ENCODE measurements at regions not wholly inside any gene's neighbourhood (a gene's known extent, or its start where the extent isn't known, plus 50 kb on each side); places are given as distances from the start of the nearest gene placed in this dataset.

- Histone ChIP-seq H3K27ac (no peak overlapping the region), H3K4me3 (no peak overlapping the region)
Measured at GRCh38 chr6:113392551-113393055, 464.5 kb upstream of the MARCKS start.

GRCh38 chr6:113394216-113394615 is 462.9 kb upstream of the MARCKS start:
- Histone ChIP-seq H3K27ac (no peak overlapping the region), H3K4me3 (no peak overlapping the region)

- H3K27ac ChIP-seq: no peak overlapping the region
- H3K4me3 ChIP-seq: no peak overlapping the region
Measured at GRCh38 chr6:113394729-113395128, 462.4 kb upstream of the MARCKS start.

GRCh38 chr6:113396730-113397129 is 460.4 kb upstream of the MARCKS start:
- peak overlapping the region in 1 of 21 experiments; percentile 46 for H3K27ac ChIP-seq
- no peak overlapping the region for H3K4me3 ChIP-seq

- no peak overlapping the region for H3K27ac ChIP-seq
- no peak overlapping the region for H3K4me3 ChIP-seq
Measured at GRCh38 chr6:113397236-113397635, 459.9 kb upstream of the MARCKS start.

- Histone ChIP-seq H3K27ac (no peak overlapping the region), H3K4me3 (no peak overlapping the region)
Measured at GRCh38 chr6:113401231-113401630, 455.9 kb upstream of the MARCKS start.

GRCh38 chr6:113402544-113402943 is 454.6 kb upstream of the MARCKS start:
- no peak overlapping the region for H3K4me3 ChIP-seq
- H3K27ac ChIP-seq: no peak overlapping the region

- no peak overlapping the region for H3K27ac ChIP-seq
Measured at GRCh38 chr6:113403966-113404595, 453.1 kb upstream of the MARCKS start.

GRCh38 chr6:113405326-113406047 is 451.7 kb upstream of the MARCKS start:
- no peak overlapping the region for H3K4me3 ChIP-seq

More at GRCh38 chr6:113403966-113404595, 453.1 kb upstream of the MARCKS start:
- H3K4me3 ChIP-seq: no peak overlapping the region

GRCh38 chr6:113406048-113406695 is 451.0 kb upstream of the MARCKS start:
- no peak overlapping the region for H3K4me3 ChIP-seq
- no peak overlapping the region for H3K27ac ChIP-seq

More at GRCh38 chr6:113405326-113406047, 451.7 kb upstream of the MARCKS start:
- H3K27ac ChIP-seq: no peak overlapping the region

GRCh38 chr6:113411011-113411410 is 446.1 kb upstream of the MARCKS start:
- Histone ChIP-seq H3K27ac (no peak overlapping the region), H3K4me3 (no peak overlapping the region)

GRCh38 chr6:113412589-113413357 is 444.4 kb upstream of the MARCKS start:
- Histone ChIP-seq H3K4me3 (no peak overlapping the region), H3K27ac (peak overlapping the region in 1 of 21 experiments; percentile 18)

- H3K4me3 ChIP-seq: no peak overlapping the region
- peak overlapping the region in 1 of 21 experiments; percentile 38 for H3K27ac ChIP-seq
Measured at GRCh38 chr6:113414511-113414910, 442.6 kb upstream of the MARCKS start.

- Histone ChIP-seq H3K27ac (no peak overlapping the region), H3K4me3 (no peak overlapping the region)
Measured at GRCh38 chr6:113416170-113416569, 441.0 kb upstream of the MARCKS start.

GRCh38 chr6:113420290-113420689 is 436.9 kb upstream of the MARCKS start:
- Histone ChIP-seq H3K4me3 (no peak overlapping the region), H3K27ac (no peak overlapping the region)

GRCh38 chr6:113421997-113422396 is 435.1 kb upstream of the MARCKS start:
- H3K4me3 ChIP-seq: no peak overlapping the region
- no peak overlapping the region for H3K27ac ChIP-seq

GRCh38 chr6:113423956-113424355 is 433.2 kb upstream of the MARCKS start:
- no peak overlapping the region for H3K4me3 ChIP-seq
- H3K27ac ChIP-seq: no peak overlapping the region

- no peak overlapping the region for H3K27ac ChIP-seq
- H3K4me3 ChIP-seq: no peak overlapping the region
Measured at GRCh38 chr6:113425977-113426660, 431.0 kb upstream of the MARCKS start.

- no peak overlapping the region for H3K27ac ChIP-seq
- no peak overlapping the region for H3K4me3 ChIP-seq
Measured at GRCh38 chr6:113427617-113428016, 429.5 kb upstream of the MARCKS start.
